Left lung (tissue), 4 donors: ENCODE measurements at regions not wholly inside any gene's neighbourhood (a gene's known extent, or its start where the extent isn't known, plus 50 kb on each side); places are given as distances from the start of the nearest gene placed in this dataset.

Experiments used
- ATAC-seq: fragments of 200-7000 bp; cut with Tn5 transposase; one replicate; pipeline ENCODE4 v1.9.1; 2020; ENCODE audit warnings: moderate library complexity
- DNase-seq, 4 donors: peaks; one replicate each; pipeline ENCODE4 v3.0.0-alpha.2; 2013 to 2020
- H3K27ac ChIP-seq, 2 donors: fragments of 200-600 bp; sonication (generic) in 1 of 2; one replicate each; pipeline versions ENCODE4 v1.5.0 to v1.8.0; 2020 to 2021
- H3K27me3 ChIP-seq, 2 donors: fragments of 200-600 bp; sonication (generic) in 1 of 2; one replicate each; pipeline versions ENCODE4 v1.5.0 to v1.8.0; 2020 to 2021
- H3K36me3 ChIP-seq, 2 donors: fragments of 200-600 bp; sonication (generic) in 1 of 2; one replicate each; pipeline versions ENCODE4 v1.5.0 to v1.8.0; 2020 to 2021
- H3K4me1 ChIP-seq, 2 donors: fragments of 200-600 bp; one replicate each; pipeline ENCODE4 v1.8.0; 2021
- H3K4me3 ChIP-seq, 2 donors: fragments of 200-600 bp; sonication (generic) in 1 of 2; one replicate each; pipeline versions ENCODE4 v1.5.0 to v1.8.0; 2020 to 2021; ENCODE audit warnings: mild to moderate bottlenecking in 1 of 2
- H3K9me3 ChIP-seq, 2 donors: fragments of 200-600 bp; sonication (generic) in 1 of 2; one replicate each; pipeline versions ENCODE4 v1.5.0 to v1.8.0; 2020 to 2021
- CTCF ChIP-seq, 2 donors: fragments of 200-600 bp; sonication (generic) in 1 of 2; IDR thresholded peaks; one replicate each; pipeline versions ENCODE4 v1.5.0 to v1.8.0; 2021; ENCODE audit warnings: antibody characterized with exemption in 2 of 2
- intact Hi-C, 2 donors: fragments of 100-400 bp; cut with DNase I; formaldehyde crosslinking; loops; one replicate each; pipeline versions ENCODE4 v1.11.2 to v1.14.2; 2022
- donor health status: DM: no; HTN: yes; CAD: no.
- donor health status: DM: no; HTN: no; CAD: no.

GRCh38 chr7:13293264-13294002 is 606.0 kb downstream of the ARL4A start:
- intact Hi-C loops: no loop called here
- no peaks in the 10 kb centered on the region for H3K27me3 ChIP-seq
- no peak for DNase-seq
- no peak overlapping the region for H3K4me3 ChIP-seq
- H3K27ac ChIP-seq: no peak overlapping the region
- ATAC-seq: no peak
- H3K4me1 ChIP-seq: no peaks in the 10 kb centered on the region
- no peaks in the 10 kb centered on the region for H3K9me3 ChIP-seq
- no peaks in the 10 kb centered on the region for H3K36me3 ChIP-seq
- TF ChIP-seq CTCF (IDR thresholded peaks at IDR 0.05): no peak

- Histone ChIP-seq H3K9me3 (no peaks in the 10 kb centered on the region), H3K4me3 (no peak overlapping the region), H3K36me3 (no peaks in the 10 kb centered on the region), H3K27me3 (no peaks in the 10 kb centered on the region), H3K27ac (no peak overlapping the region), H3K4me1 (no peaks in the 10 kb centered on the region)
- DNase-seq: no peak
- no peak for ATAC-seq
- intact Hi-C loops: no loop called here
- no peak for TF ChIP-seq CTCF (IDR thresholded peaks at IDR 0.05)
Measured at GRCh38 chr7:13307040-13307439, 619.6 kb downstream of the ARL4A start.

- DNase-seq (no peak), ATAC-seq (no peak)
- Histone ChIP-seq H3K36me3 (no peaks in the 10 kb centered on the region), H3K4me1 (no peaks in the 10 kb centered on the region), H3K4me3 (no peak overlapping the region), H3K27me3 (no peaks in the 10 kb centered on the region), H3K27ac (no peak overlapping the region), H3K9me3 (peaks cover 0 to 9% of the 10 kb centered on the region in 2 donors)
- intact Hi-C loops: no loop called here
- no peak for TF ChIP-seq CTCF (IDR thresholded peaks at IDR 0.05)
Measured at GRCh38 chr7:13308423-13308822, 621.0 kb downstream of the ARL4A start.

- ATAC-seq: no peak
- Histone ChIP-seq H3K9me3 (peaks cover 0 to 9% of the 10 kb centered on the region in 2 donors), H3K27me3 (no peaks in the 10 kb centered on the region), H3K4me1 (no peaks in the 10 kb centered on the region), H3K4me3 (no peak overlapping the region), H3K27ac (no peak overlapping the region), H3K36me3 (no peaks in the 10 kb centered on the region)
- no peak for DNase-seq
- intact Hi-C loops: no loop called here
- TF ChIP-seq CTCF (IDR thresholded peaks at IDR 0.05): no peak
Measured at GRCh38 chr7:13309535-13309934, 622.1 kb downstream of the ARL4A start.

GRCh38 chr7:13312307-13312706 is 624.9 kb downstream of the ARL4A start:
- no peak for DNase-seq
- TF ChIP-seq CTCF (IDR thresholded peaks at IDR 0.05): no peak
- no peak for ATAC-seq

More at GRCh38 chr7:13312307-13312706, 624.9 kb downstream of the ARL4A start:
- Histone ChIP-seq H3K27ac (no peak overlapping the region), H3K4me3 (no peak overlapping the region), H3K36me3 (no peaks in the 10 kb centered on the region), H3K9me3 (peaks cover 0 to 9% of the 10 kb centered on the region in 2 donors), H3K4me1 (no peaks in the 10 kb centered on the region), H3K27me3 (no peaks in the 10 kb centered on the region)
- intact Hi-C loops: no loop called here
